ENCODE measurements at regions not wholly inside any gene's neighbourhood (a gene's known extent, or its start where the extent isn't known, plus 50 kb on each side); places are given as distances from the start of the nearest gene placed in this dataset.
A peak's percentile ranks its signal among the peaks of the same experiment; 100 is the strongest.

GRCh38 chr6:14066782-14067406 is 50.7 kb upstream of the CD83 start:
- DNase-seq: peak; percentile 33

- DNase-seq: peak; percentile 54
Observed at GRCh38 chr6:14067656-14068055, 49.9 kb upstream of the CD83 start.
